ENCODE measurements at regions not wholly inside any gene's neighbourhood (a gene's known extent, or its start where the extent isn't known, plus 50 kb on each side); places are given as distances from the start of the nearest gene placed in this dataset.

DNA sequence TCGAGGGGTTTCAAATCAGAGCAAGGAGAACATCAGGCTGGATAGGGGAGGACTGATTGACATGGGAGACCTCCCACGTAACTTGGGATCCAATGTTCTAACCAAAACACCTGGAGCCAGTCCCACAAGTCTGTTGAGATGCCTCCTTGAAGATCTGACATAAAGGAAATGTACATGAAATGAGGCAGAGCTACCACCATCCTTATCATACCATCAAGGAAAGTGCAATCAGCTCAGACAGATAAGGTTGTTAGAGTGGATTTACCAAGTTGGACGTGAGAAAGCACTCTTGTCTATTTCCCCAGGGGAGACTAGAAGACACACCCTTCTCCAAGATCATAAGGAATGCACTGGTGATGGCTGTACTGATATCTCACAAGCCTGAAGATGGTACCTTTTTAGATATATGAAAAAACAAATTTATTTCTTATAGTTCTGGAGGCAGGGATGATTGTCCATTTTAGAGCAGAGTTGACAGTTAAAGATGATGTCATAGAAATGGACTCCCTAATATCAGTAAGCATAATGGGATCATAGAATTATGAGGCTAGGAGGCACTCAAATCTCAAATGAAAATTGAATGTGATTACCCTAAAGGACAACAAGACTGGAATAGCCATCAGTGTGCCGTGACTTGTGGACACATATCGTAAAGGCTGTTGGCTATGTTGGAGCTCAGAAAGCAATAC, 129.1 kb upstream of the RAB4A start:
- TF ChIP-seq, protein P1, sequence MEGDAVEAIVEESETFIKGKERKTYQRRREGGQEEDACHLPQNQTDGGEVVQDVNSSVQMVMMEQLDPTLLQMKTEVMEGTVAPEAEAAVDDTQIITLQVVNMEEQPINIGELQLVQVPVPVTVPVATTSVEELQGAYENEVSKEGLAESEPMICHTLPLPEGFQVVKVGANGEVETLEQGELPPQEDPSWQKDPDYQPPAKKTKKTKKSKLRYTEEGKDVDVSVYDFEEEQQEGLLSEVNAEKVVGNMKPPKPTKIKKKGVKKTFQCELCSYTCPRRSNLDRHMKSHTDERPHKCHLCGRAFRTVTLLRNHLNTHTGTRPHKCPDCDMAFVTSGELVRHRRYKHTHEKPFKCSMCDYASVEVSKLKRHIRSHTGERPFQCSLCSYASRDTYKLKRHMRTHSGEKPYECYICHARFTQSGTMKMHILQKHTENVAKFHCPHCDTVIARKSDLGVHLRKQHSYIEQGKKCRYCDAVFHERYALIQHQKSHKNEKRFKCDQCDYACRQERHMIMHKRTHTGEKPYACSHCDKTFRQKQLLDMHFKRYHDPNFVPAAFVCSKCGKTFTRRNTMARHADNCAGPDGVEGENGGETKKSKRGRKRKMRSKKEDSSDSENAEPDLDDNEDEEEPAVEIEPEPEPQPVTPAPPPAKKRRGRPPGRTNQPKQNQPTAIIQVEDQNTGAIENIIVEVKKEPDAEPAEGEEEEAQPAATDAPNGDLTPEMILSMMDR (IDR thresholded peaks at IDR 0.05): no peak

DNA sequence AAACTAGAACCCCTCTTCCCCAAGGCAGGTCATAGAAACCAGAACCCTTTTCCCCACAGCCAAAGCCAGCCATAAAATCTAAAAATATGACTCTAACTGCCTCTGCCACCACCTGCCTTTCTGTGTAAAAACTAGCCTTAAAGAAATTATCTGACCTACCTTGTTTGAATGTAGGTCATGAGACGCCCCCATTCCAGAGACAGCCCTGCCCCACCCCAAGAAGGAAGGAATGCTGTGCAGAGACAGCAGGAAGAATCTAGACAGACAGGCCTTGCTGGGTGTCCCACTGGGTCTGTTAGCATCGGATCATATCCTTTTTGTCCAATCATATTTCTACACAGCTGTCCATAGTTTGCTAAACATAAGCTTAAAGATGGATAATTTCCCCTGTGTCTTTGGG, 128.4 kb upstream of the RAB4A start:
- TF ChIP-seq, protein P1 (IDR thresholded peaks at IDR 0.05): no peak

DNA sequence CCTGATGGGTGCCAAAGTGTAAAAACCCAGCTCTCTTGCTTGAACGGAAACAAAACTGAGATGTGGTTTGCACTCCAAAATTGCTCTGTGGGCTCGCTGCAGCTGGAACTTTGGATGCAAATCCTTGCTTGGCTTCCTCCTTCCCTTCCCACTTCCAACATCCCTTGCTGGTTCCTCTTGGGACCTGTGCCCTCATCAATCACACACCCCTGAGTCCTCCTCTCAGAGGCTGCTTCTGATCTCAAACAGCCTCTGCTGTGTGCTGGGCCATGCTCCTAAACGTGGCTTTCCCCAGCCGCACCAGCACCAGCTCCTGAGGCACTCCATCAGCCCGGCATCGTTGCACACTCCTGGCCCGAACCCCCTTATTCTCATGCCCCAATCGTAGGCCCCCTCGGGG, 124.3 kb upstream of the RAB4A start:
- TF ChIP-seq, protein P1 (IDR thresholded peaks at IDR 0.05): no peak

DNA sequence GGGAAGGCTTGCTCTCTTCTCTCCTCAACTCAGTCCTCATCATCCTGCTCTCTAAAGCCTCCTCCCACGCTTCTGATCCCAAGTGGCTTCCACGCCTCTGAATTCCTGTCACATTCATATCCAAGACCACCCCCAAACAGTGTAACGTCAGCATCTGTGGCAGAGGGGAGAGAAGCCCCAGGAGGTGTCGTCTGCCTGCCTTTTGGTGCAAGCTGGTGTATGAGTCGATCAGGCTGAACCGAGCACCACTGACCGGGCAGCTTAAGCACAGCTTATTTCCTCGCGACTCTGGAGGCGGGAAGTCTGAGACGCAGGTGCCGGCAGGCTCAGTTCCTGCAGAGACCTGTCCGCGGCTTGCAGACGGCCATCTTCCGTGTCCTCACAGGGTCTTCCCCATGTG, 123.8 kb upstream of the RAB4A start:
- TF ChIP-seq, protein P1 (IDR thresholded peaks at IDR 0.05): no peak

DNA sequence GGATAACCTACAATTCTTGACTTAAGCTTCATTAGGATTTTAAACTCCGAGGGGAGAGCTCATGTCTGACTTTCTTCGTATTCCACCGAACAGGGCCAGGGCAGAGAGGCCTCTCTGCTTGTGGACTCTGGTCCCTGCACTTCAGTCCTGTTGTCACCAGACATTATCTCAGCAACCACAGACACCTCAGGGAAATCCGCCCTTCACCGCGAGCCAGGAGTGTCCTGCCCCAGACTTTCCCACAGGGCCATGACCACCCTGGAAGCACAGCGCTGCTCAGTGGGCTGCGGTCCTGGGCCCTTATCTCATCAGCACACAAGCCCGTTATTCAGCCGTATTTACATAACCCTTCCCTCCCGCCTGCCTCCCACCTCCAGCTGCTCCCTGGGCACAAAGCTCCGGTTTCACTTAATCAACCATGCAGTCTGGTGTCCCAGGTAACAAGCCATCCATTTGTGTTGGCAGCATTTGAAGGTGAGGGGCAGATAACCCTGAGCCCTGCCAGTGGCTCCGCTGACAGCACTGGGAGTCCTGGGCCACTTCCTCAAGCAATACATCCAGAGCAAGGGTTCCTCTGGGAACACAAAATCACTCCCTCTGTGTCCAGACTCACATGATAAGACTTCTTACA, 122.8 kb upstream of the RAB4A start:
- TF ChIP-seq, protein P1 (IDR thresholded peaks at IDR 0.05): no peak

DNA sequence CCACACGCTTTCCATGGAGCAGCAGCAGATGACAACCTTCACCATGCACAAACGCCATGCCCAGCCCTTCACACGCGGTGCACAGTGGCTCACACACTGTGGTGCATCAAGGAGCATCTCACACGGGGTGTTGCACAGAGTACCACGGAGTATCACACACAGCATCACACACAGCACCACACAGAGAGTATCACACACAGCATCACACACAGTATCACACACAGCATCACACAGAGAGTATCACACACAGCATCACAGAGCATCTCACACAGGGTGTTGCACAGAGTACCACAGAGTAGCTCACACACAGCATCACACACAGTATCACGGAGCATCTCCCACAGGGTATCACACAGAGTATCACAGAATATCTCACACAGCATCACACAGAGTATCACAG, 122.2 kb upstream of the RAB4A start:
- TF ChIP-seq, protein P1 (IDR thresholded peaks at IDR 0.05): no peak

DNA sequence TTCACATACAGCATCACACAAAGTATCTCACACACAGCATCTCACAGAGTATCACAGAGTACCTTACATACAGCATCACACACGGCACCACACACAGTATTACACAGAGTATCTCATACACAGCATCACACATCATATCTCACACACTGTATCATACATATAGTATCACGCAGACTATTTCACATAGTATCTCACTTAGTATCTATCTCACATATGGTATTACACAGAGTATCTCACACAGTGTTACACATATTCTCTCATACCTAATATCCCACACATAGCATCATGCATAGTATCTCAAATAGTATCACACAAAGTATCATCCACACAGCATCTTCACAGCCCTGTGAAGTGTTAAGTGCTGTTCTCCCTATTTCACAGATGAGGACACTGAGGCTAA, 121.5 kb upstream of the RAB4A start:
- TF ChIP-seq, protein P1 (IDR thresholded peaks at IDR 0.05): no peak
